Heart left ventricle (tissue), 13 donors: ENCODE measurements at regions not wholly inside any gene's neighbourhood (a gene's known extent, or its start where the extent isn't known, plus 50 kb on each side); places are given as distances from the start of the nearest gene placed in this dataset.

Experiments used
- CTCF ChIP-seq, 12 donors: fragments of 200-600 bp; sonication (generic) in 4 of 12; IDR thresholded peaks; one replicate each; pipeline versions ENCODE4 v1.5.0 to v1.8.0; 2018 to 2022; ENCODE audit warnings: antibody characterized with exemption in 12 of 12, mild to moderate bottlenecking in 5 of 12
- POLR2A ChIP-seq, 2 donors: fragments of 450-650 bp; IDR thresholded peaks; one replicate each; pipeline ENCODE4 v1.6.1; 2017; ENCODE audit warnings: antibody characterized with exemption in 2 of 2, mild to moderate bottlenecking in 2 of 2, moderate library complexity in 2 of 2
- donor health status: ischemic (EF 13 %, LVEDD 7.1; RV severe dilation, severe dysfunction).
- donor health status: DM: no; HTN: yes; CAD: no.
- donor health status: DM: no; HTN: no; CAD: no.
- donor health status: ischemic (EF 25% LVEDD 6.9; RV normal size, moderate dysfunction).
- donor health status: ischemic (EF 25% LVEDD 5.7; RV mildly dilated, moderate dysfunction).
- donor health status: ischemic (EF 35%, LVEDD 5.7; RV mildly dilated, moderate dysfunction).
- donor health status: nonischemic (EF 11% LVEDD 7.7; RV severe dilation, severe dysfunction).
- donor health status: DM: yes; HTN: yes; CAD: no.
- donor health status: PGD.
- donor health status: ischemic (EF 29% LVEDD 5.4; RV normal size, mild dysfunction).
- donor health status: nonischemic (EF 23%, LVEDD 6.1; RV moderate dilation, normal function).

- TF ChIP-seq CTCF (IDR thresholded peaks at IDR 0.05) (no peak), POLR2A (IDR thresholded peaks at IDR 0.05) (no peak)
These were observed 681.0 kb downstream of the DIPK2A start for GRCh38 chr3:144652573-144652972.
